Adipocyte (in vitro differentiated cells): ENCODE measurements at regions not wholly inside any gene's neighbourhood (a gene's known extent, or its start where the extent isn't known, plus 50 kb on each side); places are given as distances from the start of the nearest gene placed in this dataset.

Source experiments
- DNase-seq: peaks from one replicate; pipeline ENCODE4 v3.0.0-alpha.2; 2015; ENCODE audit warnings: low read depth
- H3K27me3 ChIP-seq: replicated peaks from 2 replicates; pipeline ENCODE4 v1.7.0; 2013; ENCODE audit warnings: mild to moderate bottlenecking, low read length, moderate library complexity; ENCODE audit not compliant: control insufficient read depth, insufficient read depth
- H3K36me3 ChIP-seq: 2 replicates; pipeline ENCODE4 v1.7.0; 2013; ENCODE audit warnings: low read length, mild to moderate bottlenecking, moderate library complexity; ENCODE audit not compliant: control insufficient read depth, insufficient read depth, severe bottlenecking
- H3K4me1 ChIP-seq: 2 replicates; pipeline ENCODE4 v1.7.0; 2013; ENCODE audit warnings: mild to moderate bottlenecking, low read length, moderate library complexity; ENCODE audit not compliant: control insufficient read depth, insufficient read depth
- H3K4me3 ChIP-seq: 2 replicates; pipeline ENCODE4 v1.7.0; 2013; ENCODE audit warnings: mild to moderate bottlenecking, low read length, moderate library complexity
- H3K9ac ChIP-seq: 2 replicates; pipeline ENCODE4 v1.7.0; 2013; ENCODE audit warnings: mild to moderate bottlenecking, low read length, moderate library complexity
- H3K9me3 ChIP-seq: 2 replicates; pipeline ENCODE4 v1.7.0; 2013; ENCODE audit warnings: mild to moderate bottlenecking, low read length, moderate library complexity; ENCODE audit not compliant: control insufficient read depth

DNA sequence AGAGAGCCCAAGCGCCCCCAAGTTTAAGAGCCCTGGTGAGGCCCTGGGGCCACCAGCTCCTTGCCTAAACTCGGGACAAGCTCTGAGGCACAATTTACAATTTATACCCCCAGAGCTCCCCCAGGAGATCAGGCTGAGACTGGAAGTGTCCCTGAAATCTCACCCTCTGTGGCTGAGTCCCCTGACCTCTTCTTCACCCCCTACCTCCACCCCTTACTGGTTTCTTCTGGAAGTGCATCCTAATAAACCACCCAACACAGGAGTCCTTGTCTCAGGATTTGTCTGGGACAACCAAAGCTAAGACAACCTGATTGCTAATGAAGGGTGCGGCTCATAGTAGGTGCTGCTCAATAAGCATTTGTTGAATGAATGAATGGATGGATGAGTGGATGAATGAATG is 206.4 kb downstream of the BCL11B start:
- H3K4me3 ChIP-seq: no peak overlapping the region
- DNase-seq: no peak
- H3K9ac ChIP-seq: no peak overlapping the region
- H3K27me3 ChIP-seq: peaks cover 4% of the 10 kb centered on the region
- H3K4me1 ChIP-seq: peaks cover 7% of the 10 kb centered on the region
- H3K36me3 ChIP-seq: no peaks in the 10 kb centered on the region
- no peaks in the 10 kb centered on the region for H3K9me3 ChIP-seq

DNA sequence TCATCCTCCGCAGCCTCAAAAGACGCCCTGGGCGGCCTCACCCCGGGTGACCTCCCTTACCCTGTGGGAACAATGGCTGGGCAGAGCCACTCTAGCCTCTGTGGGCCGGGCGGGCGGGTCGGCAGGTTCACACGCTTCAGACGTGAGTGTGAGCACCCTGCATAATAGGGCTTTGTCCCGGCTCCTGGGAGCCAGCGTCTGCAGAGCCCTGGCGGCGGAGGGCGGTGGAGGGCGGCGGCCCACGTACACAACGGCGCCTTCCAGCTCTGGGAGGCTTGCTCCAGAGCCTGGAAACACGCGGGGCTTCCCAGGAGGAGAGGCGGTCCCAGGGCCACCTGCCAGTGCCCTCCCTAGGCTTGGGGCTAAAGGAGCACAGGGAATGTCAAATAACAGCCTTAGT is 205.6 kb downstream of the BCL11B start:
- peaks cover 4% of the 10 kb centered on the region for H3K27me3 ChIP-seq
- H3K4me3 ChIP-seq: no peak overlapping the region
- no peaks in the 10 kb centered on the region for H3K9me3 ChIP-seq
- no peaks in the 10 kb centered on the region for H3K36me3 ChIP-seq
- H3K9ac ChIP-seq: no peak overlapping the region
- H3K4me1 ChIP-seq: peaks cover 7% of the 10 kb centered on the region
- no peak for DNase-seq

DNA sequence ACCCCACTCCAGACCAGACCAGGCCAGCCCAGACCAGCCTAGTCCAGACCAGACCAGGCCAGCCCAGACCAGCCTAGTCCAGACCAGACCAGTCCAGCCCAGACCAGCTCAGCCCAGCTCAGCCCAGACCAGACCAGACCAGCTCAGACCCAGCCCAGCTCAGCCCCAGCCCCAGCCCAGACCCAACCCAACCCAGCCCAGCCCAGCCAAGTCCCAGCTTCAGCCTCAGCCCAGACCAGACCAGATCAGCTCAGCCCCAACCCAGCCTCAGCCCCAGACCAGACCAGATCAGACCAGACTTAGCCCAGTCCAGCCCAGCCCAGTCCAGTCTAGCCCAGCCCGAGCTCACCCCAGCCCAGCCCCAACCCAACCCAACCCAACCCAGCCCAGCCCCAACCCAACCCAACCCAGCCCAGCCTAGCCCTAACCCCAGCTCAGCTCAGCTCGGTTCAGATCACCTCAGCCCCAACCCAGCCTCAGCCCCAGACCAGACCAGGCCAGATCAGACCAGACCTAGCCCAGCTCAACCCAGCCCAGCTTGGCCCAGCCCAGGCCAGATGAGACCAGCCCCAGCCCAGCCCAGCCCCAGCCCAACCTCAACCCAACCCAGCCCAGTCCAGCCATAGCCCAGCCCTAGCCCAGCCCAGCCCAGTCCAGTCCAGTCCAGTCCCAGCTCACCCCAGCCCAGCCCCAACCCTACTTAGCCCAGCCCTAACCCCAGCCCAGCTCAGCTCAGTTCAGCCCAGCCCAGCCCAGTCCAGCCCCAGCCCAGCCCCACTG is 204.7 kb downstream of the BCL11B start:
- no peaks in the 10 kb centered on the region for H3K36me3 ChIP-seq
- H3K4me1 ChIP-seq: peaks cover 7% of the 10 kb centered on the region
- H3K27me3 ChIP-seq: peaks cover 2% of the 10 kb centered on the region
- no peak overlapping the region for H3K9ac ChIP-seq
- DNase-seq: no peak
- H3K4me3 ChIP-seq: no peak overlapping the region
- H3K9me3 ChIP-seq: no peaks in the 10 kb centered on the region

DNA sequence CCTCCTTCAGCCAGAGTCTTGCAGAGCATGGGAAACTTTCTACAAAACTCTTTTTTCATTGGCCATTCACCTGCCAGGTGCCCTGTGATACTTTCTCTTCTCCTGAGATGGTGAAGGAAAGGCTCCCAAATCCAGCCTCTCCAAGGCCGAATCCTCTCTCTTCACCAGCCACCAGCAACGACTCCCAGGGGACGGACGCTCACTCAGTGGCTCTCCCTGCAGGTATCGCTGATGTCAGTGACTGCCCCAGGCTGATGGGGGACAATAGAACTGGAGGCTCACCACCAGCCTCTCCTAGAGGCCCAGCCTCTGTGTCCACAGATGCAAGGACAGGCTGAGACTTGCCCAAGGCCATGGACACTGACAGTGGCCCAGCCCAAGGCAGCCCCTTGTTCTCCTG is 204.1 kb downstream of the BCL11B start:
- no peaks in the 10 kb centered on the region for H3K27me3 ChIP-seq
- H3K4me1 ChIP-seq: peaks cover 7% of the 10 kb centered on the region
- H3K4me3 ChIP-seq: no peak overlapping the region
- H3K36me3 ChIP-seq: no peaks in the 10 kb centered on the region
- H3K9ac ChIP-seq: no peak overlapping the region
- no peak for DNase-seq
- H3K9me3 ChIP-seq: no peaks in the 10 kb centered on the region

DNA sequence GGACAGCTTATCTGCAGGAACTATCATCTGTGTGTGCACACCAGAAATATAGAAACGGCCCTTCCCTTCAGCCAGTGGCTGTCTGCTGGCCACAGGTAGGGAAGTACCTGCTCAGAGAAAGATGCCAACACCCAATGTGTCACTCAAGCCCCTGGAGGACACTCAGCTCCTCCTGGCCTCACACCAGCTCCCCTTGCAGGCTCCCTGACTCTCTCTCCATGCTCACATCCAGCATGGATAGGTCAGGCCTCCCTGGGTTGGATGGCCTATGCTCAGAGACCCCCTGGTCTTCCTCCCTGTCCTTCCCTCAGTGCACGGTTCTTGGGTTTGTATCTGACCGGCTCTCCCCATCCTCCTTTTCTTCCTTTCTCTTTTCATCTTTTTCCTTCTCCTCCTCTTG is 202.1 kb downstream of the BCL11B start:
- DNase-seq: no peak
- Histone ChIP-seq H3K9me3 (no peaks in the 10 kb centered on the region), H3K27me3 (no peaks in the 10 kb centered on the region), H3K4me3 (no peak overlapping the region), H3K4me1 (no peaks in the 10 kb centered on the region), H3K36me3 (no peaks in the 10 kb centered on the region), H3K9ac (no peak overlapping the region)

DNA sequence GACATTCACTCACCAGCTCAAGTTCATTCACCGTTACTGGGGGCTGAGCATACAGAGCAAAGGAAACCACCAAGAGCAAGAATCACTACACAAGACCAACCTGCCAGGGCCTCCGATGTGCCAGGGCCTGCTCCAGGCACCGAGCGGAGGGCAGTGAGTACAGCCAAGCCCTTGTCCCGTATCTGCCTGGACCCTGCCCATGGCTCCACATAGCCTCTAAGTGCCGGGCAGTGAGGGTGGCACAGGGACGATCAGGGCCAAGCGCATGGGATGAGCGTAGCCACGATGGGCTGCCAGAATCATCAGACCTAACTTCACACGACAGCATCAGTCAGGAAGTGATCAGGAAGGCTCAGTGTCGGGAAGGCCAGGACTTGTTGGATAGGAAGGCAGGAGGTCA is 199.6 kb downstream of the BCL11B start:
- H3K9me3 ChIP-seq: no peaks in the 10 kb centered on the region
- no peak overlapping the region for H3K9ac ChIP-seq
- DNase-seq: no peak
- no peaks in the 10 kb centered on the region for H3K27me3 ChIP-seq
- H3K4me3 ChIP-seq: no peak overlapping the region
- H3K36me3 ChIP-seq: no peaks in the 10 kb centered on the region
- peaks cover 3% of the 10 kb centered on the region for H3K4me1 ChIP-seq

DNA sequence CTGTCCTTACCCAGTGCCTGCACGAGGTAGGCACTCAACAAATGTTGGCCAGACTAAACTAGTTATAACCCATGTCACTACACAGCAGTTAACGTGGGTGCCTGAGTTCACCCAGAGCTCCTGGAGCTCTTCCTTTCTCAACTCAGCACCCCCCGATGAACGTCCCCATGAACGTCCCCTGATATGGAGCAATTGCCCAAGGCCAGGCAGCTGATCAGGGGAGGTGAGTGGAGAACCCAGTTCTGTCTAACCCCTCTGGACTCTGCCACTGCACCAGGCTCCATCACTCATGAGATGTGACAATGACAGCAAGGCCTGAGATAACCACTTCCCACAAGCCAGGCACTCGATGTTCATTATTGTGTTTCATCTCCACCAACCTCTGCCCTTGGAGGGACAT is 199.0 kb downstream of the BCL11B start:
- H3K27me3 ChIP-seq: no peaks in the 10 kb centered on the region
- peaks cover 3% of the 10 kb centered on the region for H3K4me1 ChIP-seq
- no peaks in the 10 kb centered on the region for H3K9me3 ChIP-seq
- no peaks in the 10 kb centered on the region for H3K36me3 ChIP-seq
- no peak overlapping the region for H3K4me3 ChIP-seq
- no peak overlapping the region for H3K9ac ChIP-seq
- no peak for DNase-seq

DNA sequence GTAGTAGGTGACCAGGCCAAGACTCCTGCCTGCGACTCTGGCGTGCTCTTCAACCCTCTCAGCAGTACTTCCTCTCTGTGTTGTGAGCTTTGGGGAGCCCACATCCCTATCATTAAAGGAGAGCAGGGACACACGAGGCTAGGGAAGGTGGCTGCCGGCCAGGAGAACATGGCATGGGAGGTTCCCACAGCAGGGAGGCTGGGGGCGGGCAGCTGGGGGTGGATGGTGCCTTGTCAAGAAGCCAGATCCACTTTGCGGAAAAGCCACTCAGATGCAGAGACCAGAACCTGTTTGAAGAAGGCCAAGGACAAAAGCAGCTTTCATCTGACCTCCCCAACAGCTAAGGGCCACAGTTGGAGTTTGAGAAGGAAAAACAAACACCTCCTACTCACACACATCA is 198.6 kb downstream of the BCL11B start:
- H3K9ac ChIP-seq: no peak overlapping the region

DNA sequence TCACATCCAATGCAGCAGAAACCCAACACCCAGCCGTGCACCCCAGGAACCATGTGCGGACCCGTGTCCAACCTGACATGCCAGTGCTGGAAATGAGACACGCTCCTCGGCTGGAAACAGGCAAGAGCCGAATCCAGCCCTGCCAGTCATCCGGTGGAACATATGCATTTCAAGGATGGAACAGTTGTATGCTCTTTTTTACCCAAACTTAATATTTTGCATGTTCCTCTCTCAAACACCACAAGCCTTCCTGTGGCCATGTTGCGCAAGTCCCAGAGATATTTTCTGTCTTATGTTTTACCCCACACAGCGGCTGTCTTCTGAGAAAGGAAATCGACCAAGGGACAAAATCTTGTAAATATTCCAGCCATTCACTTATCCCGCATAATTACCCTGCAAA is 196.9 kb downstream of the BCL11B start:
- Histone ChIP-seq H3K27me3 (no peaks in the 10 kb centered on the region), H3K9me3 (peaks cover 6% of the 10 kb centered on the region), H3K9ac (no peak overlapping the region), H3K4me1 (peaks cover 3% of the 10 kb centered on the region), H3K36me3 (no peaks in the 10 kb centered on the region), H3K4me3 (no peak overlapping the region)
- DNase-seq: no peak

More for the DNA sequence above, 198.6 kb downstream of the BCL11B start:
- Histone ChIP-seq H3K36me3 (no peaks in the 10 kb centered on the region), H3K9me3 (no peaks in the 10 kb centered on the region), H3K27me3 (no peaks in the 10 kb centered on the region), H3K4me1 (peaks cover 3% of the 10 kb centered on the region), H3K4me3 (no peak overlapping the region)
- no peak for DNase-seq

DNA sequence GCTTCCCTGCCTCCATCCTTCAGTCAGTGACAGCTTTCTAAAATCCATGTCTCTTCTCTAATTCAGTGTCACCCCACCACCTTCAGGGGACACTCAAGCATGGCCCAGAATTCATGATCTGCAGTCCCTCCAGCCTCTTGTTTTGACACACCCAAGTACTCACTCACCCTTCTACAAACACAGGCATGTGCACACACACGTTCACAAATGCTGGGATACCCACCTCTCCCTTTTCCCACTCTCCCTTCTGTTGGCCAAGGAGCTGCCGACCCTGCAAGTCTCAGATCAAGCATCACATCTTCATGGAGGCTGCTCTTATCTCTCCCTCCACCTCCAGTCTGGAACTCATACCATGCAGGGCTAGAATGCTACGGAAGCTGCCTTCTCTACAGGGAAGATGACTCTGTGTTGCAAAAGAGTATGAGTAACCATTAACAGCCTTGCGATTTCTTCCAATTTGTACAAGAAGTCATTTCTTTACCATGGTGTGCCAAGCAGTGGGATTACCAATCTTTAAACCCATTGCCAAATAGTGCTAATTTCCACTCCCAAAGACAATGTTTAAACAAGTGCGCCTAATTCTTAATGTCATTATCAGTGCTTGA is 196.1 kb downstream of the BCL11B start:
- Histone ChIP-seq H3K36me3 (no peaks in the 10 kb centered on the region), H3K4me1 (peaks cover 3% of the 10 kb centered on the region), H3K4me3 (no peak overlapping the region), H3K9me3 (peaks cover 14% of the 10 kb centered on the region), H3K27me3 (no peaks in the 10 kb centered on the region), H3K9ac (no peak overlapping the region)
- DNase-seq: no peak

DNA sequence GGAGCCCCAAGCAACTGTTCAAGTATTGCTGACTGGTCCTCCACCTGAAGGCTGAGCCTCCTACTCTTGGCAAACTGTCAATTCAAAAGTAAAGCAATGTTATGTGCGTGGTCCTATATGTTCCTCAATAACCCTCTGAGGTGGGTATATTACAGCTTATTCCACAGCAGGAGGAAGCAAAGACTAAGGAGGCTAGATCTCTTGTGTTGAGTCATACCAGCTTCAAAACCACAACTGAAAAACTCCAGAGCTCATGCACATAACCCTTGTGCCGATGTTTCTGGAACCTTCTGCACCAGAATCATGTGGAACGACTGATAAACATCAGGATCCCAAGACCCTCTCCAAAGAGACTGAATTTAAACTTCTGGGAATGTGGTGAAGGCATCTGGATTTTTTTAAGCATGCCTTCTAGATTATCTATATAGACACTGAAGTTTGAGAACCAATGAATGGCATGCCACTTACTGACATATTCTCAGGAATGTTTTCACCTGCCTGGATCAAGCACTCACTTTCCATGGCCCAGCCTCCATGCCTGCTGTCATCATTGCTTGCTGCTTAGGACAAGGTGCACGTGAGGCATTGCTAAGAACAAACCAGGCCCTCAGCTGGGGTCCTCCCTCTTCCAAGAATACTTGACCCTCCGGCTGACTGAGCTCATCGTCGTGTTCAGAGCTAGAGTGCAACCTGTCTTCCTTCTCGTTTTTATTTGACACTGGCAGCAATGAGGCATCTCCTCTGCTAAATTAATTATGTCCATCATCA is 194.7 kb downstream of the BCL11B start:
- H3K36me3 ChIP-seq: no peaks in the 10 kb centered on the region
- peaks cover 3% of the 10 kb centered on the region for H3K4me1 ChIP-seq
- H3K9me3 ChIP-seq: peaks cover 15% of the 10 kb centered on the region
- no peak overlapping the region for H3K4me3 ChIP-seq
- no peaks in the 10 kb centered on the region for H3K27me3 ChIP-seq
- DNase-seq: no peak
- no peak overlapping the region for H3K9ac ChIP-seq
